ENCODE measurements at regions not wholly inside any gene's neighbourhood (a gene's known extent, or its start where the extent isn't known, plus 50 kb on each side); places are given as distances from the start of the nearest gene placed in this dataset.
"Not testable (repeated sequence)": the region's sequence is repeated elsewhere in the genome, so short reads cannot be mapped to it uniquely, and the experiment has no call there.

- no peak for DNase-seq
Measured at GRCh38 chr3:144549166-144549565, 577.5 kb downstream of the DIPK2A start.

- no peak for DNase-seq
Measured at GRCh38 chr3:144552346-144553057, 580.9 kb downstream of the DIPK2A start.

- DNase-seq: no peak
Measured at GRCh38 chr3:144553301-144553700, 581.7 kb downstream of the DIPK2A start.

- DNase-seq: no peak
Measured at GRCh38 chr3:144554889-144555288, 583.3 kb downstream of the DIPK2A start.

- peak in 1 of 5 experiments; percentile 50 for DNase-seq
Measured at GRCh38 chr3:144556392-144556791, 584.8 kb downstream of the DIPK2A start.

- no peak for DNase-seq
Measured at GRCh38 chr3:144557515-144557914, 585.9 kb downstream of the DIPK2A start.

- no peak for DNase-seq
Measured at GRCh38 chr3:144564011-144564410, 592.4 kb downstream of the DIPK2A start.

GRCh38 chr3:144566320-144566719 is 594.7 kb downstream of the DIPK2A start:
- no peak for DNase-seq

- no peak for DNase-seq
Measured at GRCh38 chr3:144569651-144570050, 598.0 kb downstream of the DIPK2A start.

GRCh38 chr3:144583871-144584270 is 612.2 kb downstream of the DIPK2A start:
- no peak for DNase-seq

GRCh38 chr3:144585408-144585807 is 613.8 kb downstream of the DIPK2A start:
- peak in 1 of 5 experiments; percentile 3 for DNase-seq

- DNase-seq: no peak
Measured at GRCh38 chr3:144585953-144586352, 614.3 kb downstream of the DIPK2A start.

- no peak for DNase-seq
Measured at GRCh38 chr3:144586382-144586781, 614.8 kb downstream of the DIPK2A start.

GRCh38 chr3:144590854-144591253 is 619.2 kb downstream of the DIPK2A start:
- no peak for DNase-seq

- DNase-seq: no peak
Measured at GRCh38 chr3:144593881-144594280, 622.3 kb downstream of the DIPK2A start.

GRCh38 chr3:144620236-144620635 is 648.6 kb downstream of the DIPK2A start:
- DNase-seq: not testable (repeated sequence)

GRCh38 chr3:144622845-144623244 is 651.2 kb downstream of the DIPK2A start:
- peak in 1 of 5 experiments; percentile 3 for DNase-seq

- DNase-seq: no peak
Measured at GRCh38 chr3:144624656-144625055, 653.0 kb downstream of the DIPK2A start.

GRCh38 chr3:144626835-144627234 is 655.2 kb downstream of the DIPK2A start:
- no peak for DNase-seq

GRCh38 chr3:144629381-144629780 is 657.8 kb downstream of the DIPK2A start:
- DNase-seq: no peak

GRCh38 chr3:144636833-144637232 is 665.2 kb downstream of the DIPK2A start:
- DNase-seq: no peak

- no peak for DNase-seq
Measured at GRCh38 chr3:144638009-144638408, 666.4 kb downstream of the DIPK2A start.

GRCh38 chr3:144643771-144644198 is 672.2 kb downstream of the DIPK2A start:
- DNase-seq: no peak

GRCh38 chr3:144645300-144645699 is 673.7 kb downstream of the DIPK2A start:
- no peak for DNase-seq

GRCh38 chr3:144650380-144650779 is 678.8 kb downstream of the DIPK2A start:
- DNase-seq: no peak
